DOHH2 (cell line): ENCODE measurements at regions not wholly inside any gene's neighbourhood (a gene's known extent, or its start where the extent isn't known, plus 50 kb on each side); places are given as distances from the start of the nearest gene placed in this dataset.

Source experiments
- H3F3A ChIP-seq: fragments of 200-600 bp; sonication (generic), shearing (Covaris generic); 2 replicates; pipeline ENCODE4 v1.6.0; 2016; ENCODE audit warnings: antibody characterized with exemption, mild to moderate bottlenecking; ENCODE audit not compliant: control insufficient read depth, insufficient read depth
- H3K27ac ChIP-seq: fragments of 200-600 bp; sonication (generic); 2 replicates; pipeline ENCODE4 v1.5.1; 2014; ENCODE audit warnings: low read depth, mild to moderate bottlenecking, low read length, moderate library complexity
- H3K27me3 ChIP-seq: fragments of 200-600 bp; sonication (generic); 2 replicates; pipeline ENCODE4 v1.6.1; 2014; ENCODE audit warnings: mild to moderate bottlenecking, low read length, mixed read lengths; ENCODE audit not compliant: control insufficient read depth
- H3K36me3 ChIP-seq: fragments of 200-600 bp; sonication (generic); 2 replicates; pipeline ENCODE4 v1.6.1; 2014; ENCODE audit warnings: mild to moderate bottlenecking, low read length, moderate library complexity, mixed read lengths; ENCODE audit not compliant: control insufficient read depth
- H3K4me1 ChIP-seq: fragments of 200-600 bp; sonication (generic); 2 replicates; pipeline ENCODE4 v1.6.1; 2014; ENCODE audit warnings: mild to moderate bottlenecking, low read length, mixed read lengths; ENCODE audit not compliant: control insufficient read depth
- H3K4me2 ChIP-seq: fragments of 200-600 bp; sonication (generic); 2 replicates; pipeline ENCODE4 v1.6.0; 2014; ENCODE audit warnings: mild to moderate bottlenecking, low read length, moderate library complexity
- H3K4me3 ChIP-seq: fragments of 200-600 bp; sonication (generic); 2 replicates; pipeline ENCODE4 v1.5.1; 2014; ENCODE audit warnings: mild to moderate bottlenecking, low read length, mixed read lengths
- H3K79me2 ChIP-seq: fragments of 200-600 bp; sonication (generic); 2 replicates; pipeline ENCODE4 v1.6.1; 2014; ENCODE audit warnings: mild to moderate bottlenecking, low read length, mixed read lengths; ENCODE audit not compliant: control insufficient read depth
- H3K9me2 ChIP-seq: fragments of 200-600 bp; sonication (generic); replicated peaks from 2 replicates; pipeline ENCODE4 v1.6.1; 2014; ENCODE audit warnings: mild to moderate bottlenecking, low read length, mixed read lengths; ENCODE audit not compliant: control insufficient read depth
- H3K9me3 ChIP-seq: fragments of 200-600 bp; sonication (generic); 2 replicates; pipeline ENCODE4 v1.6.1; 2014; ENCODE audit warnings: antibody characterized with exemption, low read length, mixed read lengths; ENCODE audit not compliant: control insufficient read depth, insufficient read depth
- H4K20me1 ChIP-seq: fragments of 200-600 bp; sonication (generic); 2 replicates; pipeline ENCODE4 v1.6.0; 2014; ENCODE audit warnings: low read depth, mild to moderate bottlenecking, antibody characterized with exemption, low read length, moderate library complexity; ENCODE audit not compliant: control insufficient read depth, insufficient read depth
- EZH2phosphoT487 ChIP-seq: fragments of 200-600 bp; sonication (generic); IDR thresholded peaks from 2 replicates; pipeline ENCODE4 v1.6.1; 2017; ENCODE audit warnings: borderline replicate concordance, mild to moderate bottlenecking, antibody characterized with exemption, low read length, moderate library complexity, mixed read lengths
- TF ChIP-seq, protein P1 (sequence below): fragments of 200-600 bp; sonication (generic); IDR thresholded peaks from one replicate; pipeline ENCODE4 v1.5.1; 2014; ENCODE audit warnings: antibody characterized with exemption, mild to moderate bottlenecking, low read depth, low read length; ENCODE audit not compliant: poor library complexity, severe bottlenecking

DNA sequence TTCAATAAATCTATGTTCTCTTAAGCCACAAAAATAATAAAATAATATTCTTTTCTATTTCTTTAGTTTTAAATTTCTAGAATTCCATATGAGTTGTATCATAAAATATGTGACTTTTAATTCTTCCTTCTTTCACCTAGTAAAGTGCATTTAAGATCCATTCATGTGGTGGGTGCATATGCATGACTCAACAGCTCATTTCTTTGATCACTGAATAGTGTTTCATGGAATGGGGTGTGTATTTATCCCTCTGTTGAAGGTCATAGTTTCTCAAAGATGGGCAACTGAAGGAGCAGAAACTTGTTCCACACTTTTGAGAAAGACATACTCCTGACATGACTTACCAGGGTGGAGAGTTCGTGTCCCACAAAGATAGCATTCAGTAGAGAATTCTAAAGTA lies 1230.3 kb upstream of the AGA start:
- TF ChIP-seq, protein P1, sequence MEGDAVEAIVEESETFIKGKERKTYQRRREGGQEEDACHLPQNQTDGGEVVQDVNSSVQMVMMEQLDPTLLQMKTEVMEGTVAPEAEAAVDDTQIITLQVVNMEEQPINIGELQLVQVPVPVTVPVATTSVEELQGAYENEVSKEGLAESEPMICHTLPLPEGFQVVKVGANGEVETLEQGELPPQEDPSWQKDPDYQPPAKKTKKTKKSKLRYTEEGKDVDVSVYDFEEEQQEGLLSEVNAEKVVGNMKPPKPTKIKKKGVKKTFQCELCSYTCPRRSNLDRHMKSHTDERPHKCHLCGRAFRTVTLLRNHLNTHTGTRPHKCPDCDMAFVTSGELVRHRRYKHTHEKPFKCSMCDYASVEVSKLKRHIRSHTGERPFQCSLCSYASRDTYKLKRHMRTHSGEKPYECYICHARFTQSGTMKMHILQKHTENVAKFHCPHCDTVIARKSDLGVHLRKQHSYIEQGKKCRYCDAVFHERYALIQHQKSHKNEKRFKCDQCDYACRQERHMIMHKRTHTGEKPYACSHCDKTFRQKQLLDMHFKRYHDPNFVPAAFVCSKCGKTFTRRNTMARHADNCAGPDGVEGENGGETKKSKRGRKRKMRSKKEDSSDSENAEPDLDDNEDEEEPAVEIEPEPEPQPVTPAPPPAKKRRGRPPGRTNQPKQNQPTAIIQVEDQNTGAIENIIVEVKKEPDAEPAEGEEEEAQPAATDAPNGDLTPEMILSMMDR: no peak
- TF ChIP-seq EZH2phosphoT487: no peak
- Histone ChIP-seq H3K27me3 (no peaks in the 10 kb centered on the region), H3K79me2 (no peaks in the 10 kb centered on the region), H3K9me3 (no peaks in the 10 kb centered on the region), H3K4me2 (no peak overlapping the region), H3K36me3 (no peaks in the 10 kb centered on the region), H3K27ac (no peak overlapping the region), H3K4me3 (no peak overlapping the region), H4K20me1 (no peaks in the 10 kb centered on the region), H3K9me2 (no peaks in the 10 kb centered on the region), H3K4me1 (no peaks in the 10 kb centered on the region), H3F3A (no peaks in the 10 kb centered on the region)

DNA sequence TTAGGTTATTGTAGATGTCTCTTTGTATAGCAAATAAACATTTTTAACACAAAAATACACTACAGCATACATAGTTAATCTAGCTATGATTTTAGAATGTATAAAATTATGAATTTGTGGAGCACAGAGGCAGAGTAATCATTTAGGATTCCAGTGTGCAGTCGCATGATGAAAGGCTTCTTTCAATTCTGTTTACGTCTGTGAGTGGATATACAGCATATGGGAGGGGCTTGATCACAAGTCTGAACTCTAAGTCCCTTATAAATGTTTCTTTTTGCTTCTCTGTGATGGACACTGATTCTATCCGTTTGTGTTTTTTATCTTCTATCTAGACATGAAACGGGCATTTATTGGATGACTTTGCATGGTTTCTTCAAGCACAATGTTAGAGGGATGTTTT lies 1239.6 kb upstream of the AGA start:
- Histone ChIP-seq H3K9me3 (no peaks in the 10 kb centered on the region), H3K9me2 (no peaks in the 10 kb centered on the region), H3K4me3 (no peak overlapping the region), H4K20me1 (no peaks in the 10 kb centered on the region), H3K27ac (no peak overlapping the region), H3K4me2 (no peak overlapping the region), H3K4me1 (no peaks in the 10 kb centered on the region), H3K79me2 (no peaks in the 10 kb centered on the region), H3K36me3 (no peaks in the 10 kb centered on the region), H3F3A (no peaks in the 10 kb centered on the region), H3K27me3 (no peaks in the 10 kb centered on the region)
- TF ChIP-seq EZH2phosphoT487: no peak
- TF ChIP-seq, protein P1: no peak

DNA sequence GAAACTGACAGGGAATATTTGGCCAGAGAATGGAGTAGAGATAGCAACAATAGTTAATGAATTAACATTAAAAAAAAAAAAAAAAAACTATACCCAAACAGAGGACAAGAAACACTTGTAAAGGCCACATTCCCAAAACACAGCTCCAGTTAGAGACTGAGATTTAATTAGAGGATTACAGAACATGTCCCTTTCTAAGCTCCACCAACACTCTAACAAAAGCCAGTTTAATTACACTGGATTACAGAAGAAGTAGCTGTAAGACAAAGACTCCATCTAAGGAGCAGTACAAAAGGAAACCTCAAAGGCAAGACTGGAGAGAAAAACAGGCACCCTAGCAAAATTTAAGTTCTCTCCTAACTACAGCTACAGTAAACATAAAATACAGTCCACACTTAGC lies 1247.7 kb upstream of the AGA start:
- TF ChIP-seq, protein P1: no peak
- TF ChIP-seq EZH2phosphoT487: no peak
- Histone ChIP-seq H3K9me3 (no peaks in the 10 kb centered on the region), H4K20me1 (no peaks in the 10 kb centered on the region), H3K79me2 (no peaks in the 10 kb centered on the region), H3K4me2 (no peak overlapping the region), H3K4me3 (no peak overlapping the region), H3K27me3 (no peaks in the 10 kb centered on the region), H3K27ac (no peak overlapping the region), H3K4me1 (no peaks in the 10 kb centered on the region), H3K36me3 (no peaks in the 10 kb centered on the region), H3F3A (no peaks in the 10 kb centered on the region), H3K9me2 (no peaks in the 10 kb centered on the region)

DNA sequence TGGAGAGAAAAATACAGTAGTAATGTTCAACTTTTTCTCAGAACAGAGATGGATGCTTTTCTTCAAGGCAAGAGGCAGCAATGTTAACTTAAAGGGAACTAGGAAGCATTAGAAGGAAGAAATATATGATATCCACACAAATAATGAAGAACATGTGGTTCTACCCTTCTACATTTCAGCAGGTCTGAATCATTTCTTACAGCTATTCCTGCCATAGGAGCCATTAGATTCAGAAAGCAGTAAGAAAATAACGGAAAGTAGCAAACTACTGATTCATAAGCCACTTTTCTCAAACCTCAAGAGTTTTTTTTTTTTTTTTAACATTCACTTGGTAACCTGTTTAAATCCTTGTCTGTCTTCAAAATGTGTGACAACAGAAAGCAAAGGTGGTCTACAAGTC lies 1251.6 kb upstream of the AGA start:
- no peaks in the 10 kb centered on the region for H3K4me1 ChIP-seq
- no peaks in the 10 kb centered on the region for H3K27me3 ChIP-seq
- no peak overlapping the region for H3K27ac ChIP-seq
- no peaks in the 10 kb centered on the region for H4K20me1 ChIP-seq
- H3K4me2 ChIP-seq: no peak overlapping the region
- no peak for TF ChIP-seq EZH2phosphoT487
- TF ChIP-seq, protein P1: no peak
- no peaks in the 10 kb centered on the region for H3F3A ChIP-seq
- no peaks in the 10 kb centered on the region for H3K9me3 ChIP-seq
- no peaks in the 10 kb centered on the region for H3K36me3 ChIP-seq
- H3K9me2 ChIP-seq: no peaks in the 10 kb centered on the region
- H3K79me2 ChIP-seq: no peaks in the 10 kb centered on the region
- H3K4me3 ChIP-seq: no peak overlapping the region
